ENCODE measurements at regions not wholly inside any gene's neighbourhood (a gene's known extent, or its start where the extent isn't known, plus 50 kb on each side); places are given as distances from the start of the nearest gene placed in this dataset.

GRCh38 chr12:69045430-69045829, 112.5 kb upstream of the CPM start (continued):
- no peak for TF ChIP-seq ELK4 (IDR thresholded peaks at IDR 0.05; ENCODE audit: borderline replicate concordance, low read depth, low read length)
- TF ChIP-seq CTCF (tag by site-specific recombination; IDR thresholded peaks at IDR 0.05), result no peak
- no peak for TF ChIP-seq ZSCAN30 (tag by site-specific recombination; IDR thresholded peaks at IDR 0.05)
- no peak for TF ChIP-seq ZNF548 (tag by site-specific recombination; IDR thresholded peaks at IDR 0.05)
- TF ChIP-seq KLF8 (tag by site-specific recombination; IDR thresholded peaks at IDR 0.05), result no peak
- no peak for TF ChIP-seq ZNF624 (tag by site-specific recombination; IDR thresholded peaks at IDR 0.05)
- no peak for TF ChIP-seq ZNF837 (tag by site-specific recombination; IDR thresholded peaks at IDR 0.05)
- TF ChIP-seq GFI1B (tag by site-specific recombination; IDR thresholded peaks at IDR 0.05), result no peak
- no peak for TF ChIP-seq ZNF280D (tag by site-specific recombination; IDR thresholded peaks at IDR 0.05)
- no peak for TF ChIP-seq ZNF707 (tag by site-specific recombination; IDR thresholded peaks at IDR 0.05)

- Histone ChIP-seq H3K36me3 (ENCODE audit: control insufficient read depth in 2 of 2, insufficient read depth in 1 of 2, low read length in 2 of 2) (no peaks in the 10 kb centered on the region), H3K4me3 (ENCODE audit: low read depth, low read length) (no peak overlapping the region), H3K4me1 (ENCODE audit: control insufficient read depth, insufficient read depth, low read length) (no peaks in the 10 kb centered on the region), H3K9me3 (ENCODE audit: control insufficient read depth, insufficient read depth, low read depth, low read length) (no peaks in the 10 kb centered on the region), H3K27ac (ENCODE audit: extremely low read depth, low read depth, low read length) (no peak overlapping the region)
- CTCF ChIA-PET, result interaction anchor here (0.7 to 1.7 kb wide), 2 partner anchors 16 to 314 kb away, joined by 3 to 4 read pairs; no protein-coding TSS in a partner anchor
- POLR2A ChIA-PET, result no interaction called here
- no peak for TF ChIP-seq KLF17 (tag by site-specific recombination; IDR thresholded peaks at IDR 0.05)
- no peak for TF ChIP-seq ELK4 (IDR thresholded peaks at IDR 0.05; ENCODE audit: borderline replicate concordance, low read depth, low read length)
- no peak for TF ChIP-seq OSR2 (tag by site-specific recombination; IDR thresholded peaks at IDR 0.05)
- no peak for TF ChIP-seq ZNF416 (tag by site-specific recombination; IDR thresholded peaks at IDR 0.05)
- no peak for TF ChIP-seq TRIM28 (IDR thresholded peaks at IDR 0.05; ENCODE audit: borderline replicate concordance, low read length)
- no peak for TF ChIP-seq ZNF423 (tag by site-specific recombination; IDR thresholded peaks at IDR 0.05)
- no peak for TF ChIP-seq IKZF3 (tag by site-specific recombination; IDR thresholded peaks at IDR 0.05)
- TF ChIP-seq ZNF37A (tag by site-specific recombination; IDR thresholded peaks at IDR 0.05), result no peak
- TF ChIP-seq GLIS2 (tag by site-specific recombination; IDR thresholded peaks at IDR 0.05), result no peak
- no peak for TF ChIP-seq ZNF785 (tag by site-specific recombination; IDR thresholded peaks at IDR 0.05)
- no peak for TF ChIP-seq RBAK (tag by site-specific recombination; IDR thresholded peaks at IDR 0.05)
- no peak for TF ChIP-seq ZNF140 (tag by site-specific recombination; IDR thresholded peaks at IDR 0.05)
- TF ChIP-seq ZNF133 (tag by site-specific recombination; IDR thresholded peaks at IDR 0.05), result no peak
- TF ChIP-seq ZNF670 (tag by site-specific recombination; IDR thresholded peaks at IDR 0.05; ENCODE audit: low read depth), result no peak
- no peak for TF ChIP-seq ZNF157 (tag by site-specific recombination; IDR thresholded peaks at IDR 0.05)
- no peak for TF ChIP-seq ZNF311 (tag by site-specific recombination; IDR thresholded peaks at IDR 0.05; ENCODE audit: borderline replicate concordance)
- TF ChIP-seq ZBTB6 (tag by site-specific recombination; IDR thresholded peaks at IDR 0.05), result no peak
- no peak for TF ChIP-seq YY2 (tag by site-specific recombination; IDR thresholded peaks at IDR 0.05)
- no peak for TF ChIP-seq OVOL3 (tag by site-specific recombination; IDR thresholded peaks at IDR 0.05)
- no peak for TF ChIP-seq BCL6B (tag by site-specific recombination; IDR thresholded peaks at IDR 0.05)
These were observed 113.4 kb upstream of the CPM start for GRCh38 chr12:69046363-69046762.

All from HEK293 (cell line).